CD4-positive, alpha-beta T cell (primary cell): ENCODE measurements at regions not wholly inside any gene's neighbourhood (a gene's known extent, or its start where the extent isn't known, plus 50 kb on each side); places are given as distances from the start of the nearest gene placed in this dataset.

ENCODE experiments used
- ATAC-seq: fragments of 200-7000 bp; cut with Tn5 transposase; one replicate; pipeline ENCODE4 v1.10.0; 2022; ENCODE audit warnings: mild to moderate bottlenecking; ENCODE audit not compliant: poor library complexity
- CTCF ChIA-PET: fragments of 350-600 bp; sonication (Branson Sonifier 250); formaldehyde crosslinking; loops from one replicate; lab custom pipeline; 2021; ENCODE audit warnings: antibody characterized with exemption, inconsistent platforms; lab: Charles Lee
- POLR2A ChIA-PET: fragments of 350-600 bp; sonication (Branson Sonifier 250); formaldehyde crosslinking; loops from one replicate; lab custom pipeline; 2021; ENCODE audit warnings: antibody characterized with exemption, inconsistent platforms; lab: Charles Lee
- DNase-seq, 14 experiments: peaks; one replicate each; pipeline ENCODE4 v3.0.0-alpha.2; 2013 to 2020; ENCODE audit warnings: mixed read lengths in 2 of 14
- H3K27ac ChIP-seq, 2 donors: one replicate each; pipeline versions ENCODE4 v1.5.1 to v1.7.0; 2013; ENCODE audit warnings: low read length in 2 of 2, low read depth in 1 of 2, mild to moderate bottlenecking in 1 of 2
- H3K27me3 ChIP-seq, 2 experiments: 1 replicate in 1 of 2; 2 replicates in 1 of 2; pipeline versions ENCODE4 v1.6.1 to v1.7.0; 2013; ENCODE audit warnings: low read length in 2 of 2, control low read depth in 1 of 2, mild to moderate bottlenecking in 1 of 2, moderate library complexity in 1 of 2; ENCODE audit not compliant: insufficient read depth in 2 of 2, control insufficient read depth in 1 of 2
- H3K36me3 ChIP-seq: one replicate; pipeline ENCODE4 v1.6.1; 2013; ENCODE audit warnings: low read length, control low read depth; ENCODE audit not compliant: insufficient read depth
- H3K4me1 ChIP-seq: one replicate; pipeline ENCODE4 v1.6.1; 2013; ENCODE audit warnings: low read length, control low read depth; ENCODE audit not compliant: insufficient read depth
- H3K4me3 ChIP-seq: one replicate; pipeline ENCODE4 v1.5.1; 2013; ENCODE audit warnings: mild to moderate bottlenecking, low read length, moderate library complexity
- H3K9me3 ChIP-seq, 2 experiments: 1 replicate in 1 of 2; 2 replicates in 1 of 2; pipeline versions ENCODE4 v1.6.1 to v1.7.0; 2013; ENCODE audit warnings: low read length in 2 of 2, mild to moderate bottlenecking in 2 of 2, control low read depth in 1 of 2, moderate library complexity in 1 of 2; ENCODE audit not compliant: control insufficient read depth in 1 of 2, insufficient read depth in 1 of 2
- H3K27ac Mint-ChIP-seq: one replicate; pipeline ENCODE4 v1.8.0; 2020; ENCODE audit warnings: mixed read lengths
- H3K27me3 Mint-ChIP-seq: one replicate; pipeline ENCODE4 v1.8.0; 2021; ENCODE audit warnings: mixed read lengths
- H3K36me3 Mint-ChIP-seq: one replicate; pipeline ENCODE4 v1.8.0; 2021; ENCODE audit warnings: low read depth, mixed read lengths
- H3K4me1 Mint-ChIP-seq: one replicate; pipeline ENCODE4 v1.8.0; 2021; ENCODE audit warnings: low read depth, mixed read lengths
- H3K4me3 Mint-ChIP-seq: one replicate; pipeline ENCODE4 v1.8.0; 2020; ENCODE audit warnings: mild to moderate bottlenecking, mixed read lengths
- H3K9me3 Mint-ChIP-seq: one replicate; pipeline ENCODE4 v1.8.0; 2020; ENCODE audit warnings: mixed read lengths
- intact Hi-C, 2 experiments: fragments of 100-400 bp; cut with DNase I in 1 of 2; cut with micrococcal nuclease in 1 of 2; formaldehyde crosslinking; loops; one replicate each; pipeline versions ENCODE4 v1.15.1 to v1.9.0; 2023 to 2025; cut with DNase I, micrococcal nuclease
- TF ChIP-seq, protein P1 (sequence below): fragments of 200-600 bp; IDR thresholded peaks from one replicate; pipeline ENCODE4 v1.8.0; 2022; ENCODE audit warnings: antibody characterized with exemption, mild to moderate bottlenecking

DNA sequence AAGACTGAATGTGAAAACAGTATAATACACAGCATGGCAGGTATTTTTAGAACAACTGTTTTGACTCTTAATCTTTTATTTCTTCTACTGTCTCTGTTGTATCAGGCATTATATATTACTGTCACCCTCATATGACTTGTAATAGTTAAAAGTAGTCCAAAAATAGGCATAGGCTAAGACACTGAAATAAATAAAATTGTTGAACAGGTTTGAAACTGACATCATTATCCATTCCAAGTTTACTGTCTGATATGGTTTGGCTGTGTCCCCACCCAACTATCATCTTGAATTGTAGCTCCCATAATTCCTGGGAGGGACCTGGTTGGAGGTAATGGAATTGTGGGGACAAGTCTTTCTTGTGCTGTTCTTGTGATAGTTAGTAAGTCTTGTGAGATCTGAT, 91.4 kb upstream of the CDH19 start:
- Mint-ChIP-seq H3K36me3 (no peaks in the 10 kb centered on the region), H3K4me1 (no peaks in the 10 kb centered on the region), H3K9me3 (no peaks in the 10 kb centered on the region), H3K27me3 (no peaks in the 10 kb centered on the region), H3K27ac (no peak overlapping the region), H3K4me3 (no peak overlapping the region)
- intact Hi-C loops, result no loop called here
- H3K9me3 ChIP-seq, result peaks cover 0 to 5% of the 10 kb centered on the region in 2 experiments
- H3K4me1 ChIP-seq, result no peaks in the 10 kb centered on the region
- DNase-seq, result no peak
- ATAC-seq, result no peak
- no peak overlapping the region for H3K4me3 ChIP-seq
- H3K27me3 ChIP-seq, result no peaks in the 10 kb centered on the region
- no peak overlapping the region for H3K27ac ChIP-seq
- ChIA-PET POLR2A (no interaction called here), CTCF (no interaction called here)
- TF ChIP-seq, protein P1, sequence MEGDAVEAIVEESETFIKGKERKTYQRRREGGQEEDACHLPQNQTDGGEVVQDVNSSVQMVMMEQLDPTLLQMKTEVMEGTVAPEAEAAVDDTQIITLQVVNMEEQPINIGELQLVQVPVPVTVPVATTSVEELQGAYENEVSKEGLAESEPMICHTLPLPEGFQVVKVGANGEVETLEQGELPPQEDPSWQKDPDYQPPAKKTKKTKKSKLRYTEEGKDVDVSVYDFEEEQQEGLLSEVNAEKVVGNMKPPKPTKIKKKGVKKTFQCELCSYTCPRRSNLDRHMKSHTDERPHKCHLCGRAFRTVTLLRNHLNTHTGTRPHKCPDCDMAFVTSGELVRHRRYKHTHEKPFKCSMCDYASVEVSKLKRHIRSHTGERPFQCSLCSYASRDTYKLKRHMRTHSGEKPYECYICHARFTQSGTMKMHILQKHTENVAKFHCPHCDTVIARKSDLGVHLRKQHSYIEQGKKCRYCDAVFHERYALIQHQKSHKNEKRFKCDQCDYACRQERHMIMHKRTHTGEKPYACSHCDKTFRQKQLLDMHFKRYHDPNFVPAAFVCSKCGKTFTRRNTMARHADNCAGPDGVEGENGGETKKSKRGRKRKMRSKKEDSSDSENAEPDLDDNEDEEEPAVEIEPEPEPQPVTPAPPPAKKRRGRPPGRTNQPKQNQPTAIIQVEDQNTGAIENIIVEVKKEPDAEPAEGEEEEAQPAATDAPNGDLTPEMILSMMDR, result no peak
- no peaks in the 10 kb centered on the region for H3K36me3 ChIP-seq

DNA sequence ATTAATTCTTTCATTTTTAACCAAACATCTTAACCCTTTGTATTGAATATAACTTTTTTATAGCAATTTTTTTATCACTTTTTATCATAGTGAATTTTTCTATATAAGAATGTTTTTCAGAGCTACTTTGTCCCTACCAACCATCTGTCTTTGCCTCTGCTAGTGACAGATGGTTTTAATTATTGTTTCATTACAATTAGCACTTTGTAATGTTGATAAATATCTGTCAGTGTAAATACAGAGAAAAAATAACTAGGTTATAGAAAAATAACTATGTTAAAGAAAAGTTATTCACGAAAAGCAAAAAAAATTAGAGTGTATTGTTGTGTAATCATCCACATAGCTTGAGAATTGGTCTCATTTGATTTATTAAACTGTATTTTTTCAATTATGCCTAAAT, 91.0 kb upstream of the CDH19 start:
- Mint-ChIP-seq H3K27ac (no peak overlapping the region), H3K9me3 (no peaks in the 10 kb centered on the region), H3K4me1 (no peaks in the 10 kb centered on the region), H3K4me3 (no peak overlapping the region), H3K36me3 (no peaks in the 10 kb centered on the region), H3K27me3 (no peaks in the 10 kb centered on the region)
- ATAC-seq, result no peak
- Histone ChIP-seq H3K27me3 (no peaks in the 10 kb centered on the region), H3K27ac (no peak overlapping the region), H3K9me3 (peaks cover 0 to 5% of the 10 kb centered on the region in 2 experiments), H3K36me3 (no peaks in the 10 kb centered on the region), H3K4me1 (no peaks in the 10 kb centered on the region), H3K4me3 (no peak overlapping the region)
- ChIA-PET CTCF (no interaction called here), POLR2A (no interaction called here)
- intact Hi-C loops, result no loop called here
- no peak for DNase-seq
- TF ChIP-seq, protein P1, result no peak

DNA sequence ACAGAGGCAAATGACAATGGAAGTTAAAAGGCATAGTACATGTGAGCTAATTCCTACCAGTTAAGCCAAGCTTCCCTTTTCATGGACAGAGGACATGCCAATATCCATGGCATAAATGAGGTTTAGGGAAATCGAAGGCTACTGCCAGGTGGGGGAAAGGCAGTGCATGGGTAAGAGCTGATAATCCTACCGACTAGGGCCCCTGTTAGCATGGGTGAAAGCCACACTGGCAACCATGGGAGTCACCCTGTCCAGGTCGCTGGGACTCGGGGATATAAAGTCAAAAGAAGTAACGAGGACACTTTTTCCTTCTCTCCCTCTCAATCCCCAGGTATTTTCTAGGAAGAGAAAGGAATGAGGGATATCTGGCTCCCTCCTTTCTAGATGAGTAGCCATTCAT, 83.7 kb upstream of the CDH19 start:
- POLR2A ChIA-PET, result no interaction called here
- Histone ChIP-seq H3K9me3 (peaks cover 0 to 12% of the 10 kb centered on the region in 2 experiments), H3K4me1 (no peaks in the 10 kb centered on the region), H3K27me3 (no peaks in the 10 kb centered on the region), H3K27ac (no peak overlapping the region), H3K4me3 (no peak overlapping the region), H3K36me3 (no peaks in the 10 kb centered on the region)
- no peak for DNase-seq
- no peak for ATAC-seq
- TF ChIP-seq, protein P1, result no peak
- Mint-ChIP-seq H3K36me3 (no peaks in the 10 kb centered on the region), H3K4me3 (no peak overlapping the region), H3K27me3 (no peaks in the 10 kb centered on the region), H3K4me1 (no peaks in the 10 kb centered on the region), H3K9me3 (peaks cover 4% of the 10 kb centered on the region), H3K27ac (no peak overlapping the region)
- CTCF ChIA-PET, result no interaction called here
- intact Hi-C loops, result no loop called here
